ENCODE measurements at regions not wholly inside any gene's neighbourhood (a gene's known extent, or its start where the extent isn't known, plus 50 kb on each side); places are given as distances from the start of the nearest gene placed in this dataset.

DNA sequence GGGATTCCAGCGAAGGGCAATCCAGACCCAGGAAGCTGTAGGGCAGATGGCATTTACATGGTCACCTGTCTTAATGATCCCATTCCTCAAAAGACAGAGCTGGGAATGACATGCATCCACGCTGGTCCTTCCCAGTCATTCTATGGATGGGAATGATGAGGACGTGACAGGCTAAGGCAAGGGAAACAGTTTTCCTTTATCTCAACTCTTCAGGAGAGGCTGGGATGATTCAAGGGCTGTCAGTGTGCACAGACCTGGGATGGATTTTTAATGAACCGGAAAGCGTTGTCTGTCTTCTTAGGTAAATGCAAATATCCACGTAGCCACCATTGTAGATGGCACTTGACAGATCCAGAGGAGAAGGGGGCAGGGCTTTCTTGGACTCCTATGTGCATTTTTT lies 483.2 kb upstream of the EEF2KMT start:
- TF ChIP-seq, protein P1, sequence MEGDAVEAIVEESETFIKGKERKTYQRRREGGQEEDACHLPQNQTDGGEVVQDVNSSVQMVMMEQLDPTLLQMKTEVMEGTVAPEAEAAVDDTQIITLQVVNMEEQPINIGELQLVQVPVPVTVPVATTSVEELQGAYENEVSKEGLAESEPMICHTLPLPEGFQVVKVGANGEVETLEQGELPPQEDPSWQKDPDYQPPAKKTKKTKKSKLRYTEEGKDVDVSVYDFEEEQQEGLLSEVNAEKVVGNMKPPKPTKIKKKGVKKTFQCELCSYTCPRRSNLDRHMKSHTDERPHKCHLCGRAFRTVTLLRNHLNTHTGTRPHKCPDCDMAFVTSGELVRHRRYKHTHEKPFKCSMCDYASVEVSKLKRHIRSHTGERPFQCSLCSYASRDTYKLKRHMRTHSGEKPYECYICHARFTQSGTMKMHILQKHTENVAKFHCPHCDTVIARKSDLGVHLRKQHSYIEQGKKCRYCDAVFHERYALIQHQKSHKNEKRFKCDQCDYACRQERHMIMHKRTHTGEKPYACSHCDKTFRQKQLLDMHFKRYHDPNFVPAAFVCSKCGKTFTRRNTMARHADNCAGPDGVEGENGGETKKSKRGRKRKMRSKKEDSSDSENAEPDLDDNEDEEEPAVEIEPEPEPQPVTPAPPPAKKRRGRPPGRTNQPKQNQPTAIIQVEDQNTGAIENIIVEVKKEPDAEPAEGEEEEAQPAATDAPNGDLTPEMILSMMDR (IDR thresholded peaks at IDR 0.05), result no peak
- TF ChIP-seq POLR2A (IDR thresholded peaks at IDR 0.05), result no peak
- no peak for TF ChIP-seq POLR2AphosphoS5 (IDR thresholded peaks at IDR 0.05)
- TF ChIP-seq EP300 (IDR thresholded peaks at IDR 0.05; ENCODE audit: low read depth), result no peak

All from transverse colon (tissue), 4 donors.